Astrocyte of the cerebellum (primary cell): ENCODE measurements at regions not wholly inside any gene's neighbourhood (a gene's known extent, or its start where the extent isn't known, plus 50 kb on each side); places are given as distances from the start of the nearest gene placed in this dataset.
A peak's percentile ranks its signal among the peaks of the same experiment; 100 is the strongest.

ENCODE experiments used
- DNase-seq: peaks from one replicate; pipeline ENCODE4 v3.0.0-alpha.2; 2011; ENCODE audit warnings: low read depth
- H3K4me3 ChIP-seq: 2 replicates; pipeline ENCODE4 v1.5.1; 2011; ENCODE audit warnings: mild to moderate bottlenecking, low read depth, low read length, moderate library complexity
- CTCF ChIP-seq: IDR thresholded peaks from 2 replicates; pipeline ENCODE4 v1.5.1; 2012; ENCODE audit warnings: low read length, low read depth, moderate library complexity, mild to moderate bottlenecking; ENCODE audit errors: missing control alignments
- in situ Hi-C: cut with HindIII; loops from 2 replicates; pipeline ENCODE4 v1.10.0; 2017; ENCODE audit warnings: low sequenced_read_pairs

- TF ChIP-seq CTCF, result peak; percentile 32
- in situ Hi-C loops, result no loop called here
- H3K4me3 ChIP-seq, result no peak overlapping the region
- no peak for DNase-seq
These were observed 215.4 kb upstream of the NAV3 start for GRCh38 chr12:77615332-77615731.

- in situ Hi-C loops, result no loop called here
- no peak for TF ChIP-seq CTCF
- H3K4me3 ChIP-seq, result no peak overlapping the region
- DNase-seq, result no peak
These were observed 217.3 kb upstream of the NAV3 start for GRCh38 chr12:77613411-77613810.

GRCh38 chr12:77610446-77610845 is 220.2 kb upstream of the NAV3 start:
- no peak overlapping the region for H3K4me3 ChIP-seq
- in situ Hi-C loops, result no loop called here

GRCh38 chr12:77609016-77609415 is 221.7 kb upstream of the NAV3 start:
- H3K4me3 ChIP-seq, result no peak overlapping the region
- no peak for DNase-seq
- in situ Hi-C loops, result no loop called here
- no peak for TF ChIP-seq CTCF

More at GRCh38 chr12:77610446-77610845, 220.2 kb upstream of the NAV3 start:
- TF ChIP-seq CTCF, result no peak
- DNase-seq, result no peak

- no peak for DNase-seq
- H3K4me3 ChIP-seq, result no peak overlapping the region
- in situ Hi-C loops, result no loop called here
- no peak for TF ChIP-seq CTCF
These were observed 222.3 kb upstream of the NAV3 start for GRCh38 chr12:77608271-77608824.

GRCh38 chr12:77606348-77606747 is 224.3 kb upstream of the NAV3 start:
- in situ Hi-C loops, result no loop called here
- TF ChIP-seq CTCF, result no peak
- no peak for DNase-seq
- H3K4me3 ChIP-seq, result no peak overlapping the region
